ENCODE measurements at regions not wholly inside any gene's neighbourhood (a gene's known extent, or its start where the extent isn't known, plus 50 kb on each side); places are given as distances from the start of the nearest gene placed in this dataset.
"Not testable (repeated sequence)": the region's sequence is repeated elsewhere in the genome, so short reads cannot be mapped to it uniquely, and the experiment has no call there.

GRCh38 chr22:22346401-22347107 lies 102.0 kb downstream of the VPREB1 start:
- no peak for DNase-seq (ENCODE audit: low spot score)

- DNase-seq (ENCODE audit: low spot score): peak; percentile 15
Measured at GRCh38 chr22:22348127-22348814, 103.7 kb downstream of the VPREB1 start.

- DNase-seq (ENCODE audit: low spot score): no peak
Measured at GRCh38 chr22:22348815-22349454, 104.3 kb downstream of the VPREB1 start.

- no peak for DNase-seq (ENCODE audit: low spot score)
Measured at GRCh38 chr22:22349455-22349836, 104.9 kb downstream of the VPREB1 start.

GRCh38 chr22:22351366-22351765 lies 106.8 kb downstream of the VPREB1 start:
- no peak for DNase-seq (ENCODE audit: low spot score)

- no peak for DNase-seq (ENCODE audit: low spot score)
Measured at GRCh38 chr22:22352371-22352999, 107.9 kb downstream of the VPREB1 start.

- DNase-seq (ENCODE audit: low spot score): no peak
Measured at GRCh38 chr22:22355096-22355834, 110.7 kb downstream of the VPREB1 start.

- DNase-seq (ENCODE audit: low spot score): peak; percentile 63
Measured at GRCh38 chr22:22357024-22357883, 112.7 kb downstream of the VPREB1 start.

- no peak for DNase-seq (ENCODE audit: low spot score)
Measured at GRCh38 chr22:22358152-22358551, 113.6 kb downstream of the VPREB1 start.

GRCh38 chr22:22358686-22359085 lies 114.1 kb downstream of the VPREB1 start:
- no peak for DNase-seq (ENCODE audit: low spot score)

- DNase-seq (ENCODE audit: low spot score): no peak
Measured at GRCh38 chr22:22359465-22359864, 114.9 kb downstream of the VPREB1 start.

GRCh38 chr22:22360014-22360413 lies 115.4 kb downstream of the VPREB1 start:
- DNase-seq (ENCODE audit: low spot score): no peak

GRCh38 chr22:22362311-22362710 lies 117.7 kb downstream of the VPREB1 start:
- DNase-seq (ENCODE audit: low spot score): no peak

- DNase-seq (ENCODE audit: low spot score): no peak
Measured at GRCh38 chr22:22362936-22363335, 118.3 kb downstream of the VPREB1 start.

GRCh38 chr22:22364207-22364606 lies 119.6 kb downstream of the VPREB1 start:
- DNase-seq (ENCODE audit: low spot score): no peak

- no peak for DNase-seq (ENCODE audit: low spot score)
Measured at GRCh38 chr22:22366537-22366936, 122.0 kb downstream of the VPREB1 start.

GRCh38 chr22:22368516-22368915 lies 123.9 kb downstream of the VPREB1 start:
- DNase-seq (ENCODE audit: low spot score): no peak

GRCh38 chr22:22369219-22369963 lies 124.8 kb downstream of the VPREB1 start:
- not testable (repeated sequence) for DNase-seq (ENCODE audit: low spot score)

- no peak for DNase-seq (ENCODE audit: low spot score)
Measured at GRCh38 chr22:22369964-22370270, 125.3 kb downstream of the VPREB1 start.

- no peak for DNase-seq (ENCODE audit: low spot score)
Measured at GRCh38 chr22:22371031-22371541, 126.5 kb downstream of the VPREB1 start.

Measured in cerebellar cortex (tissue), 1 donor.